ENCODE measurements at regions not wholly inside any gene's neighbourhood (a gene's known extent, or its start where the extent isn't known, plus 50 kb on each side); places are given as distances from the start of the nearest gene placed in this dataset.
"Not testable (repeated sequence)": the region's sequence is repeated elsewhere in the genome, so short reads cannot be mapped to it uniquely, and the experiment has no call there.

- Histone ChIP-seq H3K4me3 (ENCODE audit: low read depth, low read length) (no peak overlapping the region), H3K36me3 (ENCODE audit: control insufficient read depth, insufficient read depth, low read length) (no peaks in the 10 kb centered on the region), H3K27me3 (ENCODE audit: control insufficient read depth, insufficient read depth, low read length) (no peaks in the 10 kb centered on the region)
- TF ChIP-seq, protein P1, sequence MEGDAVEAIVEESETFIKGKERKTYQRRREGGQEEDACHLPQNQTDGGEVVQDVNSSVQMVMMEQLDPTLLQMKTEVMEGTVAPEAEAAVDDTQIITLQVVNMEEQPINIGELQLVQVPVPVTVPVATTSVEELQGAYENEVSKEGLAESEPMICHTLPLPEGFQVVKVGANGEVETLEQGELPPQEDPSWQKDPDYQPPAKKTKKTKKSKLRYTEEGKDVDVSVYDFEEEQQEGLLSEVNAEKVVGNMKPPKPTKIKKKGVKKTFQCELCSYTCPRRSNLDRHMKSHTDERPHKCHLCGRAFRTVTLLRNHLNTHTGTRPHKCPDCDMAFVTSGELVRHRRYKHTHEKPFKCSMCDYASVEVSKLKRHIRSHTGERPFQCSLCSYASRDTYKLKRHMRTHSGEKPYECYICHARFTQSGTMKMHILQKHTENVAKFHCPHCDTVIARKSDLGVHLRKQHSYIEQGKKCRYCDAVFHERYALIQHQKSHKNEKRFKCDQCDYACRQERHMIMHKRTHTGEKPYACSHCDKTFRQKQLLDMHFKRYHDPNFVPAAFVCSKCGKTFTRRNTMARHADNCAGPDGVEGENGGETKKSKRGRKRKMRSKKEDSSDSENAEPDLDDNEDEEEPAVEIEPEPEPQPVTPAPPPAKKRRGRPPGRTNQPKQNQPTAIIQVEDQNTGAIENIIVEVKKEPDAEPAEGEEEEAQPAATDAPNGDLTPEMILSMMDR (IDR thresholded peaks at IDR 0.05; ENCODE audit: insufficient read depth, low read length, poor library complexity, severe bottlenecking): no peak
- DNase-seq (ENCODE audit: low read depth): no peak
Observed at GRCh38 chr10:109633846-109634245, 289.5 kb downstream of the XPNPEP1 start.

DNA sequence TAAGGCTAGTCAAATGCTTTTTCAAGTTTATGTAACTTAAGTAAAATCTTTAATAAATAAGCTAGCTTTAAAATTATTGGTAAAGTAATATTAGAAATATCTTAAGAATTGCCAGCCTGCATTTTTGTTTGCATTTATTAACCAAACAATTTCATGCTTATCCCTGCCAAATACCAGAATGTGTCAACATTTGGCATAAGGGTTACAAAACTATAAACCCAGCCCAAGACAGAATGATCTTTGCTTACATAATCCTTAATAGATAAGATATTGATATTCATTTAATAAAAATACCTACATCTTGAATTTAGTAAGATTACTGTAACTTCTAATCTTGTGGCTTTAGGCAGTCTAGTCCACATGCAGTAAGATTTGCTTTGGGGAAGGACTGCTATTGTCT is 290.3 kb downstream of the XPNPEP1 start:
- H3K36me3 ChIP-seq (ENCODE audit: control insufficient read depth, insufficient read depth, low read length); H3K4me3 ChIP-seq (ENCODE audit: low read depth, low read length); H3K27me3 ChIP-seq (ENCODE audit: control insufficient read depth, insufficient read depth, low read length); DNase-seq (ENCODE audit: low read depth): not testable (repeated sequence)

DNA sequence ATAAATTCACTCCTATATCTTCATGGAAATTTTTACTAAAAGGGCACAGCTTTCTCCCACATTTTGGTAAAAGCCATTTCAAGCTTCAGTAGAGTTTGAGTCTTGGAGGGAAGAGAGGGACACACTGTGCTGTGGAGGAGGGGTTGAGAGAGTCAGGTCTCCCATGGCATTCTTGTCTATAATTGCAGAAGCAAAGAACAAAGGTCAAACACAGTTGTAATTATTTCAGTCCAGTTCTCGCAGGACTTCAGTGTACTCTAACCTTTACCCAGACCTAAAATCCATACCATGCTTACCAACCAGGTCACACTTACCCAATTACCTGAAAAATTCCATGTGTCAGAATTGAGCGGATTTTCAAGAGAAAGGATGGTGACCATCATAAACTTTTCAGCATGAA is 298.4 kb downstream of the XPNPEP1 start:
- Histone ChIP-seq H3K27me3 (ENCODE audit: control insufficient read depth, insufficient read depth, low read length) (no peaks in the 10 kb centered on the region), H3K36me3 (ENCODE audit: control insufficient read depth, insufficient read depth, low read length) (no peaks in the 10 kb centered on the region), H3K4me3 (ENCODE audit: low read depth, low read length) (no peak overlapping the region)
- TF ChIP-seq, protein P1 (IDR thresholded peaks at IDR 0.05; ENCODE audit: insufficient read depth, low read length, poor library complexity, severe bottlenecking): no peak
- no peak for DNase-seq (ENCODE audit: low read depth)

DNA sequence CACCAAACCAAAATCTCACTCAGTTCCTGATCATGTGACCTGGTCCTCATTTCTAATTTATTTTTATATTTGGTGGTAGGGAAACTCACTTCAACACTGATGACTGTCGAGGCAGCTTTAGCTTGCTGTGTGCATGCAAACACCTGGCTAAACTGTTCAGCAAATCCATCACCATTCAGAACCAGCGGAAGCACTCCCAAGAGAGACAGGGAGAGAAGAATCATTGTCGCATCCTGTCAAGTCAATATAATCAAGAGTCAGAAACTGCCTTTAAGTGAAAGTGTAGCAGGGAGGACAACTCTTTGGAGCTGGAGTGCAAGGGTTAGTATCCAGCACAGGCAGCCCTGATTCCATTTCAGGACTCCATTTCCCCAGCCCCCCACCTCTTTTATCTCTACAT is 300.7 kb downstream of the XPNPEP1 start:
- Histone ChIP-seq H3K36me3 (ENCODE audit: control insufficient read depth, insufficient read depth, low read length) (no peaks in the 10 kb centered on the region), H3K4me3 (ENCODE audit: low read depth, low read length) (no peak overlapping the region), H3K27me3 (ENCODE audit: control insufficient read depth, insufficient read depth, low read length) (no peaks in the 10 kb centered on the region)
- TF ChIP-seq, protein P1 (IDR thresholded peaks at IDR 0.05; ENCODE audit: insufficient read depth, low read length, poor library complexity, severe bottlenecking): no peak
- no peak for DNase-seq (ENCODE audit: low read depth)

DNA sequence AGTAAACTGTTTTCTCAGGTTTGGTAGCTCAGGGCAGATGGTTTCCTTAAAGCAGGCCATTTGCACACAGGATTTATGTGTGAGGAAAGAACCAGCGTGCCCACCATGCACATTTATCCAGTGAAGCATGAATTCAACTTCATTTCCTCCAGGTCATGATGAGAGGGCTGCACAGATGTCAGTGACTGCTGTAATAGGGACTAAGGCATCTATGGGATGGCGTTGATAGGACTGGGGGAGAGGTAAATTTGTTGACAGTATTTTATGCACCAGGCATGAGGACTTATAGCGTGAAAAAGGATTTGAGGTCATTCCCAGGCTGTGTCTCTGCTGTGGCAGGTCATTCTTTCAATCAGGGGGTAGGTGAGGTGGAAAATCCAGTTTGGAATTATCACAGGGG is 302.9 kb downstream of the XPNPEP1 start:
- H3K27me3 ChIP-seq (ENCODE audit: control insufficient read depth, insufficient read depth, low read length): no peaks in the 10 kb centered on the region
- TF ChIP-seq, protein P1 (IDR thresholded peaks at IDR 0.05; ENCODE audit: insufficient read depth, low read length, poor library complexity, severe bottlenecking): no peak
- no peak for DNase-seq (ENCODE audit: low read depth)
- H3K36me3 ChIP-seq (ENCODE audit: control insufficient read depth, insufficient read depth, low read length): no peaks in the 10 kb centered on the region
- no peak overlapping the region for H3K4me3 ChIP-seq (ENCODE audit: low read depth, low read length)

- Histone ChIP-seq H3K27me3 (ENCODE audit: control insufficient read depth, insufficient read depth, low read length) (no peaks in the 10 kb centered on the region), H3K4me3 (ENCODE audit: low read depth, low read length) (no peak overlapping the region), H3K36me3 (ENCODE audit: control insufficient read depth, insufficient read depth, low read length) (no peaks in the 10 kb centered on the region)
- TF ChIP-seq, protein P1 (IDR thresholded peaks at IDR 0.05; ENCODE audit: insufficient read depth, low read length, poor library complexity, severe bottlenecking): no peak
- DNase-seq (ENCODE audit: low read depth): no peak
Observed at GRCh38 chr10:109619914-109620313, 303.4 kb downstream of the XPNPEP1 start.
